ENCODE measurements at regions not wholly inside any gene's neighbourhood (a gene's known extent, or its start where the extent isn't known, plus 50 kb on each side); places are given as distances from the start of the nearest gene placed in this dataset.

DNA sequence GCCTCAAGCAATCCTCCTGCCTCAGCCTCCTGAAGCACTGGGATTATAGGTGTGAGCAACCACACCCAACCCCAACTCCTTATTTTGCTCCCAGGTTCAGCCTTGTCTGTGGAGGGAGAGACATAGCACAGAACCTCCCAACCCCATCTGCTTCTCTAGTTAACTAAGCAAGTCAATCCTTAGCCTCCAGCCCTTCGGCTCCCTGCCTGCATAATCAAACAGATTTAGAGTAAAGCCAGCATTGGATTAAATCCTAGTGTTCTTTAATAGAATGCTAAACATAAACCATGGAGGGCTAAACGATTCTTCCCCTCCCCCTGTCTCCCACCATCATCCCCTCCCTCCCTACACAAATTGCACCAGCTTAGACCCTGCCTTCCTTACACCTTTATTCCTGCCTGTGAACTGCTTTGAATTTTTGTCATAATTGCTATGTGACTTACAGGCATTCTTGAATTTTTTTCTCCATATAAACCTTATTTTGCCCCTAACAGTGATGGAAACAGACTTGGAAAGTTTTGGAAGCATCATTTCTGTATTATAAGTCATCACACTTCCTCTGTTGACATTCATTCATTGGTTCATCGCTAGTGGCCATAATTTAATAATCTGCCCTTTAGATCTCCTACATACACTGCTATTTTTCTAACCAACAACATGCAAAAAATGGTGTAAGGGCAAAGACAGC is 72.6 kb upstream of the TOMM7 start:
- dilution Hi-C loops (cut with MboI; ENCODE audit: extremely low pct_ligation_motif_present, low sequenced_read_pairs) (no loop called here), intact Hi-C loops (cut with micrococcal nuclease) (no loop called here)
- Histone ChIP-seq H3K4me3 (replicated peaks in 1 of 3; ENCODE audit: insufficient read depth in 1 of 3, low read depth in 1 of 3, low read length in 3 of 3) (no peak overlapping the region), H3K27me3 (ENCODE audit: control insufficient read depth in 2 of 2, insufficient read depth in 2 of 2, low read length in 2 of 2) (peaks cover 0 to 2% of the 10 kb centered on the region in 2 experiments), H4K20me1 (replicated peaks; ENCODE audit: control insufficient read depth, extremely low read depth, insufficient read depth, low read length) (no peaks in the 10 kb centered on the region), H2AFZ (ENCODE audit: low read depth, low read length) (no peak overlapping the region), H3K36me3 (ENCODE audit: control insufficient read depth in 2 of 2, extremely low read depth in 1 of 2, insufficient read depth in 2 of 2, low read length in 2 of 2) (no peaks in the 10 kb centered on the region), H3K27ac (ENCODE audit: insufficient read depth, low read depth, low read length) (no peak overlapping the region), H3K9ac (replicated peaks; ENCODE audit: extremely low read depth, insufficient read depth, low read length) (no peak overlapping the region), H3K9me3 (replicated peaks; ENCODE audit: control insufficient read depth, insufficient read depth, low read length) (no peaks in the 10 kb centered on the region), H3K4me1 (ENCODE audit: control insufficient read depth, extremely low read depth, insufficient read depth, low read length) (no peaks in the 10 kb centered on the region), H3K4me2 (ENCODE audit: insufficient read depth, low read length) (no peak overlapping the region), H3K79me2 (ENCODE audit: control insufficient read depth, insufficient read depth, low read length) (no peaks in the 10 kb centered on the region), H3K9me1 (replicated peaks; ENCODE audit: control insufficient read depth, extremely low read depth, insufficient read depth, low read length) (no peaks in the 10 kb centered on the region)
- ChIA-PET CTCF (no interaction called here), POLR2A (no interaction called here)
- TF ChIP-seq FOS (IDR thresholded peaks at IDR 0.05; ENCODE audit: borderline replicate concordance, insufficient read depth, low read length) = no peak
- TF ChIP-seq MYC (IDR thresholded peaks at IDR 0.05; ENCODE audit: low read depth, low read length) = no peak
- TF ChIP-seq, protein P1, sequence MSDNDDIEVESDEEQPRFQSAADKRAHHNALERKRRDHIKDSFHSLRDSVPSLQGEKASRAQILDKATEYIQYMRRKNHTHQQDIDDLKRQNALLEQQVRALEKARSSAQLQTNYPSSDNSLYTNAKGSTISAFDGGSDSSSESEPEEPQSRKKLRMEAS (IDR thresholded peaks at IDR 0.05; ENCODE audit: insufficient read depth, insufficient read length) = no peak
- TF ChIP-seq, protein P2, sequence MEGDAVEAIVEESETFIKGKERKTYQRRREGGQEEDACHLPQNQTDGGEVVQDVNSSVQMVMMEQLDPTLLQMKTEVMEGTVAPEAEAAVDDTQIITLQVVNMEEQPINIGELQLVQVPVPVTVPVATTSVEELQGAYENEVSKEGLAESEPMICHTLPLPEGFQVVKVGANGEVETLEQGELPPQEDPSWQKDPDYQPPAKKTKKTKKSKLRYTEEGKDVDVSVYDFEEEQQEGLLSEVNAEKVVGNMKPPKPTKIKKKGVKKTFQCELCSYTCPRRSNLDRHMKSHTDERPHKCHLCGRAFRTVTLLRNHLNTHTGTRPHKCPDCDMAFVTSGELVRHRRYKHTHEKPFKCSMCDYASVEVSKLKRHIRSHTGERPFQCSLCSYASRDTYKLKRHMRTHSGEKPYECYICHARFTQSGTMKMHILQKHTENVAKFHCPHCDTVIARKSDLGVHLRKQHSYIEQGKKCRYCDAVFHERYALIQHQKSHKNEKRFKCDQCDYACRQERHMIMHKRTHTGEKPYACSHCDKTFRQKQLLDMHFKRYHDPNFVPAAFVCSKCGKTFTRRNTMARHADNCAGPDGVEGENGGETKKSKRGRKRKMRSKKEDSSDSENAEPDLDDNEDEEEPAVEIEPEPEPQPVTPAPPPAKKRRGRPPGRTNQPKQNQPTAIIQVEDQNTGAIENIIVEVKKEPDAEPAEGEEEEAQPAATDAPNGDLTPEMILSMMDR (IDR thresholded peaks at IDR 0.05; ENCODE audit: extremely low read depth in 1 of 2, insufficient read depth in 1 of 2, low read depth in 1 of 2, low read length in 2 of 2) = no peak
- no peak for TF ChIP-seq POLR2A (IDR thresholded peaks at IDR 0.05; ENCODE audit: low read depth, low read length)
- no peak for TF ChIP-seq JUN (IDR thresholded peaks at IDR 0.05; ENCODE audit: borderline replicate concordance, insufficient read depth, insufficient read length, low read depth)
- TF ChIP-seq POLR2AphosphoS5 (IDR thresholded peaks at IDR 0.05; ENCODE audit: insufficient read depth, low read depth, low read length) = no peak
- TF ChIP-seq EZH2 (IDR thresholded peaks at IDR 0.05; ENCODE audit: borderline replicate concordance, low read depth, low read length, severe bottlenecking) = no peak
- no peak for TF ChIP-seq GATA2 (IDR thresholded peaks at IDR 0.05; ENCODE audit: insufficient read depth, insufficient read length, low read depth, low read length)
- BruUV-seq (replicated peaks) = no TSS peak
- no peak for FAIRE-seq
- DNase-seq (ENCODE audit: low read depth, low spot score) = no peak
